ENCODE measurements at regions not wholly inside any gene's neighbourhood (a gene's known extent, or its start where the extent isn't known, plus 50 kb on each side); places are given as distances from the start of the nearest gene placed in this dataset.

DNA sequence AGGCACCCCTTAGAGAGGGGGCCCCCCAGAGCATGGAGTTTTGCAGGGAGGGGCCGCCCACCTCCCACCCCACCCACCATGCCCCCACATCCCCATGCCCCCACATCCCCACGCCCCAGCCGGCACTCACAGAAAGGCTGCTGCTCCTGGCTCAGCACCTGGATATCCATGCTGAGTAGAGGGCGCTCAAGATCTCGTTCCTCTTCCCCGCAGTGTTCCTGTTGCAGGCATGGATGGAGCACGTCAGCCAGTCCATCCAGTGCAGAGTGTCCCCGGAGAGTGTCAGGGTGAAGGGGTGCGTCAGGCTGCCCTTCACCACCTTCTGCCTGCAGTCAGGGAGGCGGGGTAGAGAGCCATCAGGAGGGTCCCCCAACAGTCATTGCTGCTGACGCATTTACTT, 156.2 kb downstream of the CRYBB2 start:
- DNase-seq (ENCODE audit: low spot score) = no peak
- Histone ChIP-seq H3K23ac (ENCODE audit: low read depth, low read length, poor library complexity) (no peak overlapping the region), H3K14ac (ENCODE audit: low read length) (no peak overlapping the region), H3K27ac (replicated peaks; ENCODE audit: low read length) (no peak overlapping the region), H3K36me3 (replicated peaks in 1 of 2; ENCODE audit: control insufficient read depth in 2 of 2, insufficient read depth in 2 of 2, low read length in 2 of 2) (peaks cover 2 to 7% of the 10 kb centered on the region in 2 donors), H3K9me3 (replicated peaks in 1 of 2; ENCODE audit: control insufficient read depth in 2 of 2, insufficient read depth in 1 of 2, low read depth in 1 of 2, low read length in 2 of 2) (peaks cover 0 to 3% of the 10 kb centered on the region in 2 donors), H2BK12ac (ENCODE audit: low read length) (no peak overlapping the region), H3K4ac (ENCODE audit: low read length) (no peak overlapping the region), H2BK5ac (ENCODE audit: low read length) (no peak overlapping the region), H4K91ac (ENCODE audit: low read depth, low read length, poor library complexity) (no peak overlapping the region), H3K4me1 (ENCODE audit: control insufficient read depth in 2 of 2, insufficient read depth in 1 of 2, low read depth in 1 of 2, low read length in 2 of 2) (no peaks in the 10 kb centered on the region), H3K27me3 (ENCODE audit: control insufficient read depth in 3 of 3, insufficient read depth in 3 of 3, low read depth in 1 of 3, low read length in 3 of 3) (no peaks in the 10 kb centered on the region), H2BK120ac (ENCODE audit: low read depth, low read length) (no peak overlapping the region), H2AK5ac (ENCODE audit: low read depth, low read length) (no peak overlapping the region), H4K8ac (ENCODE audit: low read depth, low read length) (no peak overlapping the region), H2BK15ac (ENCODE audit: low read length) (no peak overlapping the region), H3K79me1 (ENCODE audit: low read depth, low read length) (peaks cover 2% of the 10 kb centered on the region), H3K4me3 (ENCODE audit: low read length in 2 of 2) (no peak overlapping the region), H3K18ac (ENCODE audit: low read length) (no peak overlapping the region), H3K4me2 (ENCODE audit: insufficient read depth, low read length, poor library complexity, severe bottlenecking) (no peak overlapping the region), H3K9ac (ENCODE audit: low read depth, low read length, poor library complexity) (no peak overlapping the region), H2AFZ (ENCODE audit: low read length) (no peak overlapping the region)
- no CpG with 5 or more reads among the region's 11 CpGs for WGBS, 2 donors (ENCODE audit: extremely low coverage in 2 of 2, insufficient read length in 2 of 2, insufficient replicate concordance in 1 of 2)

DNA sequence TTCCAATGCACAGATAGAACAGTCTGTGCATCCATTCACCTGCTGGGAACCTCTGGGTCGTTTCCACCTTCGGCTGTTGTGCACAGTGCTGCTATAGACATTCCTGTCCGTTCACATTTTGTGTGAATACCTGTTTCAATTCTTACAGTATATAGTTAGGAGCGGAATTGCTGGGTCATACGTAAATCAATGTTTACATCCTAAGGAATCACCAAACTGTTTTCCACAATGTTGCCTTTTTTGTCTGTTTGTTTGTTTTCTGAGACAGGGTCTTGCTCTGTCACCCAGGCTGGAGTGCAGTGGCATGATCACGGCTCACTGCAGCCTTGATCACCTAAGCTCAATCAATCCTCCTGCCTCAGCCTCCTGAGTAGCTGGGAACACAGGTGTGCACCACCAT, 158.3 kb downstream of the CRYBB2 start:
- Histone ChIP-seq H3K4me1 (ENCODE audit: control insufficient read depth in 2 of 2, insufficient read depth in 1 of 2, low read depth in 1 of 2, low read length in 2 of 2) (peaks cover under 1 to 3% of the 10 kb centered on the region in 2 donors), H3K9ac (ENCODE audit: low read depth, low read length, poor library complexity) (no peak overlapping the region), H2BK15ac (ENCODE audit: low read length) (no peak overlapping the region), H2AK5ac (ENCODE audit: low read depth, low read length) (no peak overlapping the region), H3K4ac (ENCODE audit: low read length) (no peak overlapping the region), H3K27me3 (ENCODE audit: control insufficient read depth in 3 of 3, insufficient read depth in 3 of 3, low read depth in 1 of 3, low read length in 3 of 3) (no peaks in the 10 kb centered on the region), H3K79me1 (ENCODE audit: low read depth, low read length) (peaks cover 3% of the 10 kb centered on the region), H2BK5ac (ENCODE audit: low read length) (no peak overlapping the region), H3K36me3 (replicated peaks in 1 of 2; ENCODE audit: control insufficient read depth in 2 of 2, insufficient read depth in 2 of 2, low read length in 2 of 2) (peaks cover 4 to 9% of the 10 kb centered on the region in 2 donors), H3K27ac (replicated peaks; ENCODE audit: low read length) (no peak overlapping the region), H3K9me3 (replicated peaks in 1 of 2; ENCODE audit: control insufficient read depth in 2 of 2, insufficient read depth in 1 of 2, low read depth in 1 of 2, low read length in 2 of 2) (peaks cover 0 to 3% of the 10 kb centered on the region in 2 donors), H2BK12ac (ENCODE audit: low read length) (no peak overlapping the region), H3K14ac (ENCODE audit: low read length) (no peak overlapping the region), H3K23ac (ENCODE audit: low read depth, low read length, poor library complexity) (no peak overlapping the region), H2AFZ (ENCODE audit: low read length) (no peak overlapping the region), H3K4me3 (ENCODE audit: low read length in 2 of 2) (no peak overlapping the region), H3K18ac (ENCODE audit: low read length) (no peak overlapping the region), H2BK120ac (ENCODE audit: low read depth, low read length) (no peak overlapping the region), H3K4me2 (ENCODE audit: insufficient read depth, low read length, poor library complexity, severe bottlenecking) (no peak overlapping the region), H4K8ac (ENCODE audit: low read depth, low read length) (no peak overlapping the region), H4K91ac (ENCODE audit: low read depth, low read length, poor library complexity) (no peak overlapping the region)
- no peak for DNase-seq (ENCODE audit: low spot score)
- WGBS, 2 donors (ENCODE audit: extremely low coverage in 2 of 2, insufficient read length in 2 of 2, insufficient replicate concordance in 1 of 2) = no CpG with 5 or more reads among the region's 6 CpGs

DNA sequence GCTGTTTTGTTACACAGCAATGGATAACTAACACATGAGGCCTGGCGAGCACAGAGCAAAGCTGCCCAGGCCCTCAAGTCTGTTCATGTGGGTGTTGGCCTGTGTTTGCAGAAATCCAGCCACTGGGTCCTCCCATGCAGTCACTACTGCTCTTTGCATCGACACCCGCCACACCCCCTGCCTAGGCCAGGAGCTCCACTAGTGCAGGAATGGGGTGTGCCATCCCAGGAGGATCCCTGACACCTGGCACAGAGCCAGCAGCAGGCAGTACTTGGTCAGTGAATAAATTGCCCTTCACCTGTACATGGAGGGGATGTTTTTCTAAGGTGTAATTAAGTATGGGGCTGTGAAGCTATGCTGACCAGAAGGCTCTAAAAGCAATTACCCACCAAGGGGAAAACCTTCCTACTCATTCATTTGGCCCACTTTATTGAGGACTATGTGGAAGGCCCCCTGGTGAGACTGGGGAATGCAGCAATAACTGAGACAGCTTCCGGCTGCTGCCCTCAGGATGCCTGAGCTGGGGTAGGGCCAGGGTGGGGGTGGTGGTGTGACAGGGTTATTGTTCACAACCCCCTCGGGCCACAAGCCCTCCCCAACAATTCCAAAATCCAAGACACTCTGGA, 160.8 kb downstream of the CRYBB2 start:
- peaks cover 15 to 19% of the 10 kb centered on the region in 2 donors for H3K4me1 ChIP-seq (ENCODE audit: control insufficient read depth in 2 of 2, insufficient read depth in 1 of 2, low read depth in 1 of 2, low read length in 2 of 2)
- H2AK5ac ChIP-seq (ENCODE audit: low read depth, low read length) = no peak overlapping the region
- H2AFZ ChIP-seq (ENCODE audit: low read length) = no peak overlapping the region
- H3K4me3 ChIP-seq (ENCODE audit: low read length in 2 of 2) = no peak overlapping the region
- H3K4me2 ChIP-seq (ENCODE audit: insufficient read depth, low read length, poor library complexity, severe bottlenecking) = no peak overlapping the region
- peaks cover 6% of the 10 kb centered on the region for H3K79me1 ChIP-seq (ENCODE audit: low read depth, low read length)
- peaks cover 0 to 3% of the 10 kb centered on the region in 2 donors for H3K9me3 ChIP-seq (replicated peaks in 1 of 2; ENCODE audit: control insufficient read depth in 2 of 2, insufficient read depth in 1 of 2, low read depth in 1 of 2, low read length in 2 of 2)
- H2BK15ac ChIP-seq (ENCODE audit: low read length) = no peak overlapping the region
- no peak overlapping the region for H3K23ac ChIP-seq (ENCODE audit: low read depth, low read length, poor library complexity)
- DNase-seq (ENCODE audit: low spot score) = no peak
- H4K8ac ChIP-seq (ENCODE audit: low read depth, low read length) = no peak overlapping the region
- peaks cover 4 to 9% of the 10 kb centered on the region in 2 donors for H3K36me3 ChIP-seq (replicated peaks in 1 of 2; ENCODE audit: control insufficient read depth in 2 of 2, insufficient read depth in 2 of 2, low read length in 2 of 2)
- no peak overlapping the region for H4K91ac ChIP-seq (ENCODE audit: low read depth, low read length, poor library complexity)
- no peak overlapping the region for H3K4ac ChIP-seq (ENCODE audit: low read length)
- H3K27me3 ChIP-seq (ENCODE audit: control insufficient read depth in 3 of 3, insufficient read depth in 3 of 3, low read depth in 1 of 3, low read length in 3 of 3) = no peaks in the 10 kb centered on the region
- H2BK5ac ChIP-seq (ENCODE audit: low read length) = no peak overlapping the region
- no peak overlapping the region for H3K9ac ChIP-seq (ENCODE audit: low read depth, low read length, poor library complexity)
- no peak overlapping the region for H2BK12ac ChIP-seq (ENCODE audit: low read length)
- no peak overlapping the region for H3K14ac ChIP-seq (ENCODE audit: low read length)
- no peak overlapping the region for H3K18ac ChIP-seq (ENCODE audit: low read length)
- H2BK120ac ChIP-seq (ENCODE audit: low read depth, low read length) = no peak overlapping the region
- H3K27ac ChIP-seq (replicated peaks; ENCODE audit: low read length) = no peak overlapping the region
- no CpG with 5 or more reads among the region's 5 CpGs for WGBS, 2 donors (ENCODE audit: extremely low coverage in 2 of 2, insufficient read length in 2 of 2, insufficient replicate concordance in 1 of 2)

DNA sequence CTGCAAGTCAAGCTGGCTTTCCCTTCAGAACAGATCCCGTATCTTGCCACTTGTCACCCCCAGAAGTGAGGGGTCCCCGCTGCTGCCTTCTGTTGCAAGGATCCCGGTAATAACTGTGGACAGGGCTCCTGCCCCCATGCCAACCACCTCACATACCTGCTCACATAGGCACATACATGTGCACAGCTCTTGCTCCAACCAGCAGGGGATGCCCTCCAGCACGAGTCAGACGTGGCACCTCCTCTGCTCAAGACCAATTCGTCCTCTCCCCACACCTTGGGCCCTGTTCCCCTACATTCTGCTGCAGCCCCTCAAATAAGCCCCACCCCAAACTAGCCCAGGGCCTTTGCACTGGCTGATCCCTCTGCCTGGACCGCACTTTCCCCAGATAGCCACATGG, 163.3 kb downstream of the CRYBB2 start:
- Histone ChIP-seq H3K79me1 (ENCODE audit: low read depth, low read length) (peaks cover 4% of the 10 kb centered on the region), H3K4me1 (ENCODE audit: control insufficient read depth in 2 of 2, insufficient read depth in 1 of 2, low read depth in 1 of 2, low read length in 2 of 2) (peaks cover 17 to 24% of the 10 kb centered on the region in 2 donors), H4K91ac (ENCODE audit: low read depth, low read length, poor library complexity) (no peak overlapping the region), H3K14ac (ENCODE audit: low read length) (no peak overlapping the region), H3K4me2 (ENCODE audit: insufficient read depth, low read length, poor library complexity, severe bottlenecking) (no peak overlapping the region), H2BK12ac (ENCODE audit: low read length) (peak overlapping the region; percentile 43), H2AFZ (ENCODE audit: low read length) (no peak overlapping the region), H3K23ac (ENCODE audit: low read depth, low read length, poor library complexity) (peak overlapping the region; percentile 30), H3K27ac (replicated peaks; ENCODE audit: low read length) (peak overlapping the region; percentile 29), H3K18ac (ENCODE audit: low read length) (peak overlapping the region; percentile 81), H2BK120ac (ENCODE audit: low read depth, low read length) (no peak overlapping the region), H4K8ac (ENCODE audit: low read depth, low read length) (no peak overlapping the region), H3K4me3 (ENCODE audit: low read length in 2 of 2) (no peak overlapping the region), H2AK5ac (ENCODE audit: low read depth, low read length) (peak overlapping the region; percentile 24), H3K4ac (ENCODE audit: low read length) (no peak overlapping the region), H3K9me3 (replicated peaks in 1 of 2; ENCODE audit: control insufficient read depth in 2 of 2, insufficient read depth in 1 of 2, low read depth in 1 of 2, low read length in 2 of 2) (peaks cover 0 to 3% of the 10 kb centered on the region in 2 donors), H3K36me3 (replicated peaks in 1 of 2; ENCODE audit: control insufficient read depth in 2 of 2, insufficient read depth in 2 of 2, low read length in 2 of 2) (peaks cover 4 to 9% of the 10 kb centered on the region in 2 donors), H2BK5ac (ENCODE audit: low read length) (no peak overlapping the region), H3K27me3 (ENCODE audit: control insufficient read depth in 3 of 3, insufficient read depth in 3 of 3, low read depth in 1 of 3, low read length in 3 of 3) (no peaks in the 10 kb centered on the region), H2BK15ac (ENCODE audit: low read length) (no peak overlapping the region), H3K9ac (ENCODE audit: low read depth, low read length, poor library complexity) (no peak overlapping the region)
- DNase-seq (ENCODE audit: low spot score) = no peak
- WGBS, 2 donors (ENCODE audit: extremely low coverage in 2 of 2, insufficient read length in 2 of 2, insufficient replicate concordance in 1 of 2) = no CpG with 5 or more reads among the region's 7 CpGs

All from neuronal stem cell (in vitro differentiated cells).